ENCODE measurements at regions not wholly inside any gene's neighbourhood (a gene's known extent, or its start where the extent isn't known, plus 50 kb on each side); places are given as distances from the start of the nearest gene placed in this dataset.

- no peak for DNase-seq (ENCODE audit: low read depth)
- TF ChIP-seq, protein P1, sequence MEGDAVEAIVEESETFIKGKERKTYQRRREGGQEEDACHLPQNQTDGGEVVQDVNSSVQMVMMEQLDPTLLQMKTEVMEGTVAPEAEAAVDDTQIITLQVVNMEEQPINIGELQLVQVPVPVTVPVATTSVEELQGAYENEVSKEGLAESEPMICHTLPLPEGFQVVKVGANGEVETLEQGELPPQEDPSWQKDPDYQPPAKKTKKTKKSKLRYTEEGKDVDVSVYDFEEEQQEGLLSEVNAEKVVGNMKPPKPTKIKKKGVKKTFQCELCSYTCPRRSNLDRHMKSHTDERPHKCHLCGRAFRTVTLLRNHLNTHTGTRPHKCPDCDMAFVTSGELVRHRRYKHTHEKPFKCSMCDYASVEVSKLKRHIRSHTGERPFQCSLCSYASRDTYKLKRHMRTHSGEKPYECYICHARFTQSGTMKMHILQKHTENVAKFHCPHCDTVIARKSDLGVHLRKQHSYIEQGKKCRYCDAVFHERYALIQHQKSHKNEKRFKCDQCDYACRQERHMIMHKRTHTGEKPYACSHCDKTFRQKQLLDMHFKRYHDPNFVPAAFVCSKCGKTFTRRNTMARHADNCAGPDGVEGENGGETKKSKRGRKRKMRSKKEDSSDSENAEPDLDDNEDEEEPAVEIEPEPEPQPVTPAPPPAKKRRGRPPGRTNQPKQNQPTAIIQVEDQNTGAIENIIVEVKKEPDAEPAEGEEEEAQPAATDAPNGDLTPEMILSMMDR (conservative IDR thresholded peaks at IDR 0.05; ENCODE audit: low read length) = no peak
- H3K4me3 ChIP-seq (ENCODE audit: low read length) = no peak overlapping the region
Measured at GRCh38 chr2:113838744-113839444, 51.0 kb upstream of the ACTR3 start.

DNA sequence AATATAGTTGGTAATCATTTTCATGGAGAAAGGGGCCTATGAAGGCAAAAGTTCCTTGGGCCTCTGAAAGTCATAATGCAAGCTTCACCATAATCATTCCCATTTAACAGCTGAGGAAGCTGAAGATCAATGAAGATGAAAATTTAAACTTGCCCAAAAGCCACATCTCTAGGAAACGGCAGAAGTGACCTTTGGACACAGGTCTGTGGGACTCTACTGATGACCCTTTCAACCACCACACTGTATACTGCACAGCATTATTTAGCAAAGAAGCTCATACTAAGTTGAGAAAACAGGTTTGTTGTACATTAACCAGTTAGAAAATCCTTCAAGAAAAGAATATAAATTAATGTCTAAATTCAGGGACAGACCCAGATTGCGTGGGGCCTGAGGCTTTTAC, 51.6 kb upstream of the ACTR3 start:
- H3K4me3 ChIP-seq (ENCODE audit: low read length) = no peak overlapping the region
- TF ChIP-seq, protein P1 (conservative IDR thresholded peaks at IDR 0.05; ENCODE audit: low read length) = no peak
- no peak for DNase-seq (ENCODE audit: low read depth)

DNA sequence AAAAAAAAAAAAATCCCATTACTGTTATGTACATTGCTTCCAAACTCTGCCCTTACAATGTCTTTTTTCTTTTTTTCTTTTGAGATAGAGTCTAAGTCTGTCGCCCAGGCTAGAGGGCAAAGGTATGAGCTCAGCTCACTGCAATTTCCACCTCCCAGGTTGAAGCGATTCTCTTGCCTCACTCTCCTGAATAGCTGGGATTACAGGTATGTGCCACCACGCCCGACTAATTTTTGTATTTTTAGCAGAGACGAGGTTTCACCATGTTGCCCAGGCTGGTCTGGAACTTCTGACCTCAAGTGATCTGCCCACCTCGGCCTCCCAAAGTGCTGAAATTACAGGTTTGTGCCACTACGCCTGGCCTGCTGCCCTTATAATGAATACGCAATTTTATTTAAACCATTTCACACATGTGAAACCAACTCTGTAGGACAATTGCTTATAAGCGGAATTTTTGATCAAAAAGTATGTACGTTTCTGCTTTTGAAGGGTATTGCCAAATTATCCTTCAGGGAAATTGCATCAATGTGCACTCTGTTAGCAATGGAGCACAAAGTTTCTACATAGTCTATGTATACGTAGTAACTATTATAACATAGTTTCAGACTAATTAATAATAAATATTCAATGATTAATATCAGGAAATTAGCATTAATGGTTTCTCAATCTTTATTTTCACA, 55.7 kb upstream of the ACTR3 start:
- no peak for DNase-seq (ENCODE audit: low read depth)
- TF ChIP-seq, protein P1 (conservative IDR thresholded peaks at IDR 0.05; ENCODE audit: low read length) = no peak
- no peak overlapping the region for H3K4me3 ChIP-seq (ENCODE audit: low read length)

GRCh38 chr2:113832795-113833290, 57.0 kb upstream of the ACTR3 start:
- no peak overlapping the region for H3K4me3 ChIP-seq (ENCODE audit: low read length)
- no peak for DNase-seq (ENCODE audit: low read depth)
- TF ChIP-seq, protein P1 (conservative IDR thresholded peaks at IDR 0.05; ENCODE audit: low read length) = no peak

GRCh38 chr2:113831161-113831560, 58.7 kb upstream of the ACTR3 start:
- H3K4me3 ChIP-seq (ENCODE audit: low read length) = no peak overlapping the region
- DNase-seq (ENCODE audit: low read depth) = peak; percentile 64
- TF ChIP-seq, protein P1 (conservative IDR thresholded peaks at IDR 0.05; ENCODE audit: low read length) = no peak

- H3K4me3 ChIP-seq (ENCODE audit: low read length) = no peak overlapping the region
- TF ChIP-seq, protein P1 (conservative IDR thresholded peaks at IDR 0.05; ENCODE audit: low read length) = no peak
- no peak for DNase-seq (ENCODE audit: low read depth)
Measured at GRCh38 chr2:113829761-113830160, 60.1 kb upstream of the ACTR3 start.

GRCh38 chr2:113829270-113829669, 60.6 kb upstream of the ACTR3 start:
- H3K4me3 ChIP-seq (ENCODE audit: low read length) = no peak overlapping the region
- DNase-seq (ENCODE audit: low read depth) = no peak
- TF ChIP-seq, protein P1 (conservative IDR thresholded peaks at IDR 0.05; ENCODE audit: low read length) = no peak

Data from AG10803 (cell line).